G401.6 (cell line): ENCODE measurements at regions not wholly inside any gene's neighbourhood (a gene's known extent, or its start where the extent isn't known, plus 50 kb on each side); places are given as distances from the start of the nearest gene placed in this dataset.
A peak's percentile ranks its signal among the peaks of the same experiment; 100 is the strongest.

Experiments used
- FAIRE-seq: peaks from 2 replicates; lab custom pipeline; 2012; peaks lifted over from hg19 to GRCh38; lab: Jason Lieb, UNC

DNA sequence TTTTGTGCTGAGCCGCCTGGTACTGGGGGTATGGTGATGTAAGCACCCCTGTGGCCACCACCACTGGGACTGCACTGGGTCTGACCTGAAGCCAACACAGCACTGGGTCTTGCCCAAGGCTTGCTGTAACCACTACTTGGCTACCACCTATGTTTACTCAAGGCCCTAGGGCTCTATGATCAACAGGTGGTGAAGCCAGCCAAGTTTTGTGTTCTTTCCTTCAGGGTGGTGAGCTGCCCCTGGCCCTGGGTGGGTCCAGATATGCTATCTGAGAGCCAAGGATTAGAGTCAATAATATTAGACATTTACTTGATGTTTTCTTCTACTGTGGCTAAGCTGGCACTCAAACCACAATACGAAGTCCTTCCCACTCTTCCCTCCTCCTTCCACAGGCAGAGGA lies 55.1 kb upstream of the PAGE4 start:
- no peak for FAIRE-seq

GRCh38 chrX:49767236-49767635 lies 61.9 kb upstream of the PAGE4 start:
- FAIRE-seq, result no peak

GRCh38 chrX:49762175-49762720 lies 66.5 kb upstream of the PAGE1 start:
- no peak for FAIRE-seq

DNA sequence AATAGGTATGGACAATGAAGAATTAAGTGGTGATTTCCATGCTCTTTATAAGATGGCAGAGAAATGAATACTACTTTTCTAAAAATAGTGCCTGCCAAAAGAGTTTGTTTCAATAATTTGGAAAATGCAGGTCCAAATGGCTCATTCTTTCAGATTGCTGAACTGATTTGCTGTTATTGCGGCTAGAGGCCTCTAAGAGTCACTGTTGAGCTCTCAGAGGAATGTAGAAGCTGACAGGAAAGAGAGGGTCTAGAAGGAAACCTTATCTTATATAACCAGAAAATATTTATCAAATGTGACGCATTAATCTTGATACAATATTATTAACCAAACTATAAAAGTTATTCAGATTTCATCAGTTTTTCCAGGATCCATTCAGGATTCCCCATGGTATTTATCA lies 65.7 kb upstream of the PAGE1 start:
- peak; percentile 66 for FAIRE-seq

- no peak for FAIRE-seq
Measured at GRCh38 chrX:49760290-49760890, 64.6 kb upstream of the PAGE1 start.

DNA sequence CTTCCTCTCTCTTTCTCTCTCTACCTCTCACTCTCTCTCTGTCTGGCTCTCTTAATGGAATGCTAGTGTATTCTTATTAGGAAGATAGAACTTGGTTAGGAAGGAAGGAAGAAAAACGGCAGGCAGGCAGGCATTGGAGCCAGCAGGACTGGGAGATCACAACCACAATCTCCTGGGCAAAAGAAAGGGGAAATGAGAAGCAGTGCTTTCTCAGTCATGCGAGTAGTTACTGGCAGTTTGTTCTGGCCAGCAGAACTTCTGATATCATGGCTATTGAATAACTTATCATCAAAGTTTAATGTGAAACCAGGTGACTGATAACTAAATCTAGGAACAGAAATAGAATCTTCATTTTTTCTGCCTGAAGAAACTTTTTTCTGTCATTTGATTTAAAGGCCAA lies 60.9 kb upstream of the PAGE1 start:
- FAIRE-seq, result no peak

- FAIRE-seq, result no peak
Measured at GRCh38 chrX:49754233-49754857, 58.6 kb upstream of the PAGE1 start.

GRCh38 chrX:49753691-49754090 lies 57.9 kb upstream of the PAGE1 start:
- FAIRE-seq, result no peak

GRCh38 chrX:49748211-49748956 lies 52.6 kb upstream of the PAGE1 start:
- FAIRE-seq, result no peak

GRCh38 chrX:49746306-49746705 lies 50.5 kb upstream of the PAGE1 start:
- no peak for FAIRE-seq
